ENCODE measurements at regions not wholly inside any gene's neighbourhood (a gene's known extent, or its start where the extent isn't known, plus 50 kb on each side); places are given as distances from the start of the nearest gene placed in this dataset.

DNA sequence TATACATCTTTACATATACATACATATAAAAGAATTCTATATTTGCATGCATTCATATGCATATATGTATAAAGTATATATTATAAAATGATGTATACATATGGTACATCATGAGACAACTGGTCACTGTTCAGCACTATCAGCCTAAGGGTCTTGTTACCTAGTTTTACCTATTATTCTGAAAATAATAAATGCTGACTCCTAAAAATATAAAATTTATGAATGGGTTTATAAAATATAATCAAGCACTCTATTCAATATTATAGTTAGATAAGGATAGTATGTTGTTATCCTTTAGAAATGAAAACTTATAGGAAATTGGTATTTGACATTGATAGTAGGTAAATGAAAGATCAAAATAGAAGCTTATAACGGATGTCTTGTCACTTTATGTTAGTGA, 324.2 kb downstream of the GBA3 start:
- no peak for DNase-seq

DNA sequence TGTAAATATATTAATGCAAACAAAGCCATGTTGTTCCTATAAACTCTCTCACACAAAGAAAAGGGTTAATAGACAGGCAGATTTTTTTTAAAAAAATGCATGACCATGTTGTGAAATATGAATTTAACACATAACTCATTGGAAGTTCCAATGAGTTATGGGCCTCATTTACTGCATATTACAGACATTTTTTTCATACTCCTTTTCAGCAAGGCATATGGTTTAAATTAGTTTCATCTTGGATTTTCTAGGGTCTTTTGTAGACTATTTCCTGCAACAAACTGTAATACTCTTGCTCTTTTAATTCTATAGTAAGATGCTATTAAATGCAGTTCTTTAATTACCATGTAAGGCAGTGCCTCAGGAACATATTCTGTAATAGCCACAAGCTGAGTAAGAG, 323.1 kb downstream of the GBA3 start:
- no peak for DNase-seq

DNA sequence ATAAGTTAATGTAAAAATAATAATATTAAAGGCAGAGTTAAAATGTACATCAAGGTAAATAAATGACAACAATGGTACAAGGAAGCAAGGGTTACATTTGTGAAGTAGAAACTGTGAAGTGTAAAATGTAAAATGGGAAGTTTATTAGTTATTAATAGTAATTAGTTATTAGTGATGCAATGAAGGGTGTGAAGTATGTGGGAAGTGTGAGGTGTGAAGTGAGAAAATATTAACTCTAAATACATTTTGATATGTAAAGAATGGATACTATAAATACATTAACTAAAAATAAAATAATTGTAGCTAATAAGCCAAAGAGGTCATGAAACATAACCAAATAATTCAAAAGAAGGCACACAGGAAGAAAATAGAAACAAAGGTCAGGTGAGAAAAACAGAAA, 316.4 kb downstream of the GBA3 start:
- DNase-seq: no peak

DNA sequence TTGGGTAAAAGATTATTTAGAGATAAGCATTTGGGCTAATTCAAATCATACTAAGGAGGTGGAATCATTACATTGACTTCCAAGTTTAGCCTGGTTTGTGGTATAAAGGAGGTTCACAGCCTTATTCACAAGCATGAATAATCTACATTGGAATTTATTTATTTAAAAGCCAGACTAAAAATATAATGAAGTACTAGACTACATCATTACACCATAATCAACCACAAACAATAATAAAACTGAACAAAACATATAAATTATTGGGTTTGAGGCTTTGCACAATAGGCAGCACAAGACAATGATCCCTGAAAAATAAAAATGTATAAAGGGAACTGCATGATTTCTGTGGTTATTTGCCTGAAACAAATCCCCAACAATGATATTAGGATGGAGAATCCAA, 314.0 kb downstream of the GBA3 start:
- no peak for DNase-seq

DNA sequence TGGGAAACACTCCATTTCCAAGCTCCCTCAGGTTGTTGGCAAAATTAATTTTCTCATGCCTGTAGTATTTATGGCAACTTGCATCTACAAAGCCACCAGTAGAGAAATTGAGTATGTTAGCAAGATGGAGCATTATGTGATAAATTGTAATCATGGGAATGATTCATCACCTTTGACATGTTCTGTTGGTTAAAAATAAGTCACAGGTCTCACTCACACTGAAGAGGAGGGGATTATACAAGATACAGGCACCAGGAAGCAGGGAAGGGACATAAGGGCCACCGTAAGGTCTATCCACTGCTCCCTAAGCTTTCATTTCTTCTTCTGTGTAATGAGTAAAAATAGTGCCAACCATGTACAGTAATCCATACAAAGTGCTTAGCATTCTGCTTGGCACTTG, 313.0 kb downstream of the GBA3 start:
- DNase-seq: no peak

DNA sequence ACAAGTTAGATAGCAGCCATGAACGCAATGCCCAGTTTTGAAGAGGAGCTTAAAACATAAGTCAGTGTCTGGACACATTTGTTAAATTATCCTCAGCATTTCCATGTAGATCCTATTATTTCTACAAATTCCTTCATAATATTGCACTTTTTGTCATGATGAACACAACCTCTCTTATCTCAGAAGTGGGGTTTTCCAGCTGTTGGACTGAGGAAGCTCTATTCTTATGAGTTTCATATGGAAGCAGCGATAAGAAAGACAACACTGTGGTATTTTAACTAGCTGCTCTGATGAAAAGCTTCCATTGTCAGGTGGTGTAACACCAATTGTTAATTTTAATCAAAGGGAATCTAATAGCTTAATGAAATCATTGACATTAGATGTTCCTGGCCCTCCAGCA, 308.7 kb downstream of the GBA3 start:
- no peak for DNase-seq

DNA sequence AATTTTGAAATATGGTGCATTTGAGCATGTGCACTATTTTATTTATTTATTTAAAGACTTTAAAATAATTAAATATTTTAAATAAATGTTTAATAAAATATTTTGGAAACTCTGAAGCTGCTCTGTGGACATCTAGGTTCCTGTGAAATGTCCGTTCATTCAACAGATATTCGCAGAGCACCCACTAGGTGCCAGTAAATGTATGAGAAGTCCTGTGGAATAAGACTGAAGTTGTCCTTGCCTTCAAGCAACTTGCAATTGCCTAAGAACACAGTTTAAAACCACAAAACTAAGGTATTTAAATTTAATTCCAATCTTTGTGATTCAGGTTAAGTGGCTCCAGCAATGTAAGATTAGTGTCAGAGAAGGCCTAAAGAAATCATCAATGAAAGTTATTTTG, 306.7 kb downstream of the GBA3 start:
- DNase-seq: no peak

DNA sequence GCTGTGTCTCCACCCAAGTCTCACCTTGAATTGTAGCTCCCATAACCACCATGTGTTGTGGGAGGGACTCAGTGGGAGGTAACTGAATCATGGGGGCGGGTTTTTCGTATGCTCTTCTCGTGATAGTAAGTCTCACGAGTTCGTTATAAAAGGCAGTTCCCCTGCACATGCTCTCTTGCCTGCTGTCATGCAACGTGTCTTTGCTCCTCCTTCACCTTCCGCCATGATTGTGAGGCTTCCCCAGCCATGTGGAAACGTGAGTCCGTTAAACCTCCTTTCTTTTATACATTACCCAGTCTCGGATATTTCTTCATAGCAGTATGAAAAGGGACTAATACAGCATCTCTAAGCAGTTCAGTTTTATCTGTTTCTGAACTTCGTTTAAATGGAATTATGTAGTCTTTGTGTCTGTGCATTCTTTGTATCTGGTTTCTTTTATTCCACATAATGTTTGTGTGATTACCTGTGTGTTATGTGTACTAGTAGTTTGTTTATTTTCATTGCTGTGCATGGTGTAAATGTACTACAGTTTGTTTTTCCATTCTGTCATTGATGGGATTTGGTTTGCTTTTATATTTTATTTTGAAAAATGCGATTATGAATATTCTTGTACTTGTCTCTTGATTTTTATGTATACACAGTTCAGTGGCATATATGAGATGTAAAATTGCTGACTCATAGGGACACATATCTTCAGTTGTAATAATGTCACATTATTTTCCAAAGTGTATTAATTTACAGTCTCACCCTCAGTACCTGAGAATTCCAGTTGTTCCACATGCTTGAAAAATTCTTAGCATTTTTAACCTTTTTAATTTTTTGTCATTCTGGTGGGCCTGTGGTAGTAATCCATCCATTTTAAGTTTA, 304.9 kb downstream of the GBA3 start:
- DNase-seq: no peak

DNA sequence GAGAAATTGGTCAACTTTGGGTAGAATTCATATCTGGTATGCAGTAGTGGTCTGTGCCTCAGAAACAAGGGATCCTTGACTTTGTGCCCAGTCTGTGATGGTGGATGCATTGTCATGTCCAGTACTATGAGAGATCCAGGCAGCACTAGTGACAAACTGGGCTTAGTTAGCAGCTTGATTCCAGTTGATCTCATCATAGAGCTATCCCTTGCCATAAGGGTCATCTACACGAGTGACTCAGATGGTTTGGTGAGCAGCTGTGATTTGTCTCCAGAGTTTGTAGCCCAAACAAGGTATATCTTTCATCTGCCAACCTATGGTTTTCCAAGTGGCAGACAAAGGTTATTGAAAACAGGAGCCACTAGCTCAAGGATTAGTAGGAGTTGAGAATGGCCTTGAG, 298.8 kb downstream of the GBA3 start:
- DNase-seq: no peak

DNA sequence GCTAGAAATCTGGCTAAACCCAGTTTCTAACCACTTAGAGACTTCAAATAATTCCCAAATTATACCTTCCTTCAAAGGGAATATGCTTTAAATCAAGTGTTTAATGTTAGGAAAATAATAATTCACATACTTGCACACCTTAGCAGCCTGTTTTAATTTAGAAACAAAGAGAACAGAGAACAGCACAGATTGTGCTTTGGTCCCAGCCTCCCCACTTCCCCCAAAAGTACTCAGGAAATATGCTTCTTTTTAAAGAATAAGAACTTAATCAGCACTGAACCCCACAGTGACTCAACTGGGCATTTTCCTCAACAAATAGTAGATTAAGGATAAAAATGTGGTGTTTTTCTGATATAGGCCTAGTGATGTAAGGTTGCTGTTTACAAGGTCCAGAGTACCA, 295.8 kb downstream of the GBA3 start:
- DNase-seq: no peak

DNA sequence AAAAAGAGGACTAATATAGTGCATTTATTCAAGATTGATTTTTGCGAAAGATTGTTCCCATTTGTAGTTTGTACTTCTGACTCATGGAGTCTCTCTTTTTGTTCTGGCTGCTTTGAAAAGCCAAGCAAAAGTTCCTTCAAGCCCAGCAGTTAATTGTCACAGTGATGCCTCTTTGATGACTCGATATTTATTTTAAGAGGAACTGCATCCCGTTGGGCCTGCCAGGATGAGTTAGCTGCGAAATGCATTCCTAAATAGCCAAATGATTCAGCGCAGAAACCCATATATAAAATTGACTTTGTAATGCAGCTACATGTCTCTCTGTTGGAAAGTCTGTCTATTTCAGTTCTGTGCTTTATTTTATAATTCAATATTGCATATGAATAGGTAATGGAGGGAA, 295.1 kb downstream of the GBA3 start:
- DNase-seq: no peak

DNA sequence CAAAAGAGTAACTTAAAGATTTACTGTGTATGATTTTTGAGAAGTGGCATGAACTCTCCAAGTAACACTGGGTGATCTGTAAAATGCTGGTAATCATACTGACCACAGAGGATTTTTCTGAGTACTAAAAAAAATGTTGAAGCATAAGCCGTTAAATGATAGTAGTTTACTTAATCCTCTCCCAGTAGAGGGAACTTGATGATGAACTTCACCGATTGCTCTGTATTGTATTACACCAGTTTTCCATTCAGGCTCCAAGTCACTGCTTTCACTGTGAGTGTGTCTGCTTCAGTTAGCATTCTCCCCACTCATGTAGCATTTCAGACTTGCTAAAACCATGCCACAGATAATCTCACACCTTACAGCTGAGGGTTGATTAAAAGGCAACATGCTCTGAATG, 294.1 kb downstream of the GBA3 start:
- DNase-seq: no peak

DNA sequence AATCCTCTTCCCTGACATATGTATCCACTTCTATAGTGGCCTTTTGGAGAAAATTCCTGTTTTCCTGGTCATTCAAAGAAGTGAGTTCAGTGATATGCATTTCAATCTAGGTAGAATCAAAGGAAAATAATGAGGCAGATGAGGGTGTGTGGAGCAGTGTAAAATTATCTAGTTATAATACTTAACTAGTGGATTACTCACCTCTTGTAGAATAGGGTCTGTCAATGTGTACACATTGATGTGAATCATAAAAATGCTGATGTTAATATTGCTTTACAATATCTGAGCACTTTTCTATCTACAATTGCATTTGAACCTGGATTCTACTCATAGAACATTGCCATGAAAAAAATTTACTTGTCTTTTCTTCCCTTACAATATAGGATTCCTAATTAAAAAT, 293.5 kb downstream of the GBA3 start:
- DNase-seq: no peak

DNA sequence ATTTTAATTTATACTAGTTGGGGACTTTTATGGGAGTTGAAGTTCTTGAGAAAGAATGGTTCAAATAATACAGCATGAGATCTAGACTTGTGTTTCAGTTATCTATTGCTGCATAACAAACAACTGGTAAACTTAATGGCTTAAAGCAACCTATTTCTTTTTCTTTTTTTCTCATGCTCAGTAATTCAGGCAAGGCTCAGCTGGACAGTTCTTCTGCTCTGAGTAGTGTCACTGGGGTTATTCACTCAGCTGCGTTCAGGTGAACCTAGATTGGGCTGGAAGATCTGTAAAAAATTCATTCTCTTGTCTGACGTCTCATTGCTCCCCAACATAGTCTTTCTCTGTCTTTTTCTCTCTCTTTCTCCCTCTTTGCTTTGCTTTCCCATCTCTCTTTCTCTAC, 291.7 kb downstream of the GBA3 start:
- no peak for DNase-seq

DNA sequence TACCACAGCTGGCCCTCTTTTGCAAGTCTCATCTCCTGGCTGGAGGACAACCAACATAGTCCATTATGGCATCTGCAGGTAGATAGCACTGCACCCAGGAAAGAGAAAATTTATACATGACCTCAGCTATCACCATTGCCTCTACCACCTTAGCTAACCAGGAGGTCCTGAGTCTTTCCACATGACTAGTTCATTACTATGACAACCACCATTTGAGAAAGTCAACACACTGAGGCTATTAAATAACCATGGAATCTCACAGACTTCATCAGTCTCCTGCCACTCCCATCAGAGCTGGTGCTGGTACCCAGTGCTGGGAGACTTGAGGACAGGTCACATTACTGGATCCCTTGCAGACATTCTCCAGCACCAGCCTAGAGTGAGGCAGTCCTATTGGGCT, 285.9 kb downstream of the GBA3 start:
- DNase-seq: no peak

DNA sequence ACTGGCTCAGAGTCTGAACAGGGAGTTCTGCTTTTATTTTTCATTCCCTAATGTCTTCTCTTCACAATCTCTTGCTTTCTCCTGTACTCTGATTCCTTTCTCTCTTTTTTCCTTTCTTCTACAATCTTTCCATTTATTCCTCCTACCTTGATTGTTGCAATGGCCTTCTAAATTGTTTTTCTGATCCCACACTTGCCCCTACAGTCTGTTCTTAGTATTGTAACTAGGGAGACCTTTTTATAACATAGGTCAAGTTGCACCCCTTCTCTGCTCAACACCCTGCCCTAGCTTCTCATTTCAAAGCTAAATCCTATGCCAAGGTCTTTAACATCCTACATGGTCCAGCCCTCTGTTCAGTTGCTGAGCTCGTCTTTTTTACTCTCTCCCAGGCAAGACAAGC, 277.9 kb downstream of the GBA3 start:
- DNase-seq: no peak

DNA sequence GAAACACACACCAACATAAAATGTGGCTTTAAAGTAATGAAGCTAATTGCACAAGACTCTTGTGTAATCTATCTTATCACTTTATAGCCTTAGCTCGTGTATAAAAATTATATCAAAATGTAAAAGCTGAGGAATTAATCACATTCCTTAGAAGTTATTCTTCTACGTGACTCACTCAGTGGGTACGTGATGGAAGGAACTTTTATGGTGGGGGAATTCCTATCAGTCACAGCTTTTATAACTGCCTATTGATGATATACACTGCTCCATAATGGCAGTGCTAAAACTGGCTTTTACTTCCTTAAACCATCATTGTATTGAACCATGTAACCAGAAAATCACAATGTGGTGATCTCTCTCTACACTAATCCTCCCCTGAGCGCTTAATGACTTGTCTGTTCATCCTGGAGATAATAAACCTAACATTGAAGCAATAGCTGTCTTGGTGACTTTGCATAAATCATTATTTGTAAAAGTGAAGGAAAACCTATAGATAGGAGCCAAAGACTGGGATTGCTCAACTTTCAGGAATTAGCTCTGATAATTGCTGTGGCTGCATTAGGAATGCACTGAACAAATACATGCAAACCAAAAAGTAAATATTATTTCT, 276.7 kb downstream of the GBA3 start:
- no peak for DNase-seq

DNA sequence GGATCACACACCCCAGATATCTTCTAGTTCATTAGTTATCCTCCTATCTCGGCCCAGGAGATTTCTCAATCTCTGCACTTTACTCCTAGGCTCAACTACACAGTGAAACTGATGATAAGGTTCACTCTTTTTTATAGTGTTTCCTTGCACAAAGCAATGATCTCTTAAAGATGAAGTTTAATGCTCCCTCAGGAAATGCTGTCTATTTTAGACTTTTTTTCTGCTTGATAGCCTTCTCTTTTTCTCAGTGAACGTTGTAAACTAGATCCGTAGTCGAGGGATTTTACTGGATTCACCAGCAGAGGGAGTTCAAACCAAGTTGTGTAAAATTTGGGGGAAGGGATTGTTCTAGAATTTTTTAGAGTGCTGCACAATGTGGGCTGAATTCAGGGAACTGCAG, 269.6 kb downstream of the GBA3 start:
- no peak for DNase-seq

DNA sequence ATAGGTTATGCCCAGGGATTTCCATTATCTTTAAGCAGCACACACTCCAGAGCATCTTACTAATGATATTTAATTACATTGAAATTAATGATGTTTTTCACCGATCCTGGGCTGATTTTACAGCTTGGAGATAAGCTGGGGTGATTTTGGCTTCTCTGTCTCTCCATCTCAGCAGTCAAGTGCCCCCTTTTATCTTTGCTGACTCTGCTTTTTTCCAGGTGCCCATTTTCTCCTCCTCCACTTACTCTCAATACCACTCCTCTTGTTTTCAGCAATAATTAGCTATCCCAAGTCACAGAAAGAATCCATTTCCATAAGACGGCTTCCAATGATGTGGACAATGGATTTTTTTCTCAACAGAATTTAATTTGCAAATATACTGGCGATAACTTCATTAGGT, 266.7 kb downstream of the GBA3 start:
- no peak for DNase-seq

DNA sequence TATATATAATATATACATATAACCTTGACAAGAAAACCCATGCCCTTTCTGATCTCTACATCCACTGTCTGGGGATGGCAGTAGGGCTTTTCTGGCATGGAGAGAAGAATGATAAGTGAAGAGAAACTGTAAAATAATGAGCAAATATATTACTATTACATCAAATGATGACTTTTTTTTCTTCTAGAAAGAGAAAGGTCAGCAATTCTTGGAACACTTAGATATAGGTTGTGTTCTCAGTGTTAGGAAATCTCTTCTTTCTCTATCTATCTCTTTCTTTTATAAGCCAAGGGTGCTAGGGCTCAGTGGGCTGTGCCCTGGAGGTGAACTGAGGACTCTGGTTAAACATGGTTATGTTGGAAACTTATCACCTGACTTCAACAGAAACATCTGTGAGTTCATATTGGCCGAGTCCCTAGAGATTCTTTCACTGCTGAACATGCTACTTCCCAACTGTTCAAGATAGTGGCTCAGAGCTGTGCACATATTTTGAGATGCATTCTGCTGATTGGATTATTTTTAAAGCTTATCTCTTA, 265.1 kb downstream of the GBA3 start:
- DNase-seq: no peak

DNA sequence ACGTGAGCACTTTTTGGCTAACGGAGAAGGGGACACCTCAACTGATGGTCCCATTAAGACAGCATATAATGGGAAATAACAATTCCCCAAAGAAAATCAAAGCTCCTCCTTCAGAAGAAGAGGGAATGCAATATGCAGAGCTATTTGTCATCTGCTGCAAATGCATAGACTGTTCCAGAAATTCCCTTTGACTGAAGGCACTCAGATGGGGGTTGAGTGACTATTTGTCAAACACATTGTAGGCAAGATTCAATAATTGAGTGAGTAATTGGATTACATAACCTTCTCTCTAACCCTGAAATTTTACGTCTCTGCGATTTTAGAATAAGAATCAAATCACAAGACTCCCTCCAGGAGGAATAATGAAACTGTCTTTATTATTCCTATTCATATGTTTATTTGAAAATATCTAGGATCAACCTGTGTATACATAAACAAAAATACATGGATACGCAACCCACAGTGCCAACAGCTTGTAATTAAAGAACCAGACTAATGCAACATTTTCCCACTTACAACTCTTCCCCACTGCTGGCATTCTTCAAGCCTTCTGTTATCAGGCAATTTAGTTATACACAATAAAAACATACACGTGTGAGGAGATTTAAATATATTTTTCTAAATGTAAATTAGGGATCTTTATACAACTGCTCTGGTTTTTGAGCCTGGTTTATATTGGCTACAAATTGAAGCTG, 256.6 kb downstream of the GBA3 start:
- no peak for DNase-seq

DNA sequence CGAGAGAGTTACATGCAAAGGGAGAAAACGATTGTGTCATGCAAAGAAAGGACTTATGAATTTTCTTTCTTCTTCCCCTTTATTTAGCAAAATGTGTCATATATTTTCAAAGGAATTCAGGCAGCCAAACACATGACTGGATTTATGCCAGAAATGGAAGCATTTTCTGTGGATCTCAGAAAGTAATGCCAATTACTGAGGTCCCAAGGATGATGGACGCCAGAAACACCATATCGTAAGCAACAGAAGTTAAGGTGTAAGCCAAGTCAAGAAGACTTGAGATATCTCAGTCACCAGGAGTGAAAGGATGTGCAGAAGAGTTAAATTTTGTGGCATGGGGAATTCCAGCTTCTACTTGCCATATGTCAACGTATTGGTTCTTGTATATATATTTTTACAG, 255.1 kb downstream of the GBA3 start:
- DNase-seq: no peak

DNA sequence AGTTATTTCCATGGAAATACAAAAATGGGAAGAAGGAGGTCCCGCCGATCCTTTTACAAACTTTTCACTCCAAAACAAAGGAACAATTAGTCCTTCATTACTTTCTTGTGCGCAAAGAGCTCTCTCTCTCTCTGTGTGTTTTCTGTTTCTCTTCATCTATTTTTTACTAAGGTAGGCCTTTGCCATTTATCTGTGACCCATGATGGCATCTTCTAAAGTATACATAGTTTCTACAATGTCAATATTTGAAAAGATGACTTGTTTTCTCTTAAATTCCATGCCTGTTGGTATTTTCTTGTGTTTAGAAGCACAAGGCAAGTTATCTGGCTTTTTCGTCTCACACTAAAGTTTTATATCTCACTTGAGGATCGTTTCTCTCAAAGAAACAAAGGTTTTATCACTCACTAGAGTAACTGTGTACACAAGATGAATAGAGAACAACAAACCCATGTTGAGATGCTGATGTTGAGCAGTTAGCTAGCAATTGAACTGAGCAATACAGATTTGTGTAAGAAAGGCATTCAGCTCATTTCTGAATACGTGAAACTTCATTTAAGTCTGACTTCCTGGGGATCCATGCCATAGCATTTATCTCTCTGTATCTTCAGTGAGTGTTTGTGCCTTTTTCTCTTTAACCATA, 250.3 kb downstream of the GBA3 start:
- no peak for DNase-seq

All from CD4-positive, alpha-beta T cell treated with Interferon alpha-2 for 1 hour (primary cell).